ENCODE measurements at regions not wholly inside any gene's neighbourhood (a gene's known extent, or its start where the extent isn't known, plus 50 kb on each side); places are given as distances from the start of the nearest gene placed in this dataset.

- no peak overlapping the region for H3K4me3 Mint-ChIP-seq
- no peak for DNase-seq
- TF ChIP-seq CTCF (IDR thresholded peaks at IDR 0.05) = no peak
- H3K9me3 Mint-ChIP-seq = no peaks in the 10 kb centered on the region
- no peaks in the 10 kb centered on the region for H3K36me3 Mint-ChIP-seq (ENCODE audit: low read depth)
- peaks cover 19% of the 10 kb centered on the region for H3K4me1 Mint-ChIP-seq (ENCODE audit: low read depth)
- peaks cover 3% of the 10 kb centered on the region; the same call in 1 of the 2 replicates for H3K27me3 Mint-ChIP-seq (ENCODE audit: insufficient read depth)
- no peak overlapping the region for H3K27ac Mint-ChIP-seq
Observed at GRCh38 chr12:19597167-19598026, 158.1 kb downstream of the AEBP2 start.

GRCh38 chr12:19605720-19606119, 166.4 kb downstream of the AEBP2 start:
- Mint-ChIP-seq H3K36me3 (ENCODE audit: low read depth) (no peaks in the 10 kb centered on the region), H3K4me3 (no peak overlapping the region), H3K9me3 (no peaks in the 10 kb centered on the region), H3K4me1 (ENCODE audit: low read depth) (no peaks in the 10 kb centered on the region), H3K27me3 (ENCODE audit: insufficient read depth) (peaks cover 2% of the 10 kb centered on the region), H3K27ac (no peak overlapping the region)
- no peak for TF ChIP-seq CTCF (IDR thresholded peaks at IDR 0.05)
- no peak for DNase-seq

- Mint-ChIP-seq H3K4me3 (no peak overlapping the region), H3K36me3 (ENCODE audit: low read depth) (peaks cover 8% of the 10 kb centered on the region; the same call in 1 of the 2 replicates), H3K9me3 (peaks cover 12% of the 10 kb centered on the region), H3K27me3 (ENCODE audit: insufficient read depth) (peaks cover 2% of the 10 kb centered on the region), H3K4me1 (ENCODE audit: low read depth) (no peaks in the 10 kb centered on the region), H3K27ac (no peak overlapping the region)
- TF ChIP-seq CTCF (IDR thresholded peaks at IDR 0.05) = no peak
- DNase-seq = no peak
Observed at GRCh38 chr12:19608039-19608438, 168.7 kb downstream of the AEBP2 start.

GRCh38 chr12:19613051-19613535, 173.8 kb downstream of the AEBP2 start:
- peaks cover 8% of the 10 kb centered on the region; the same call in 1 of the 2 replicates for H3K36me3 Mint-ChIP-seq (ENCODE audit: low read depth)
- H3K27ac Mint-ChIP-seq = no peak overlapping the region
- DNase-seq = no peak
- no peak for TF ChIP-seq CTCF (IDR thresholded peaks at IDR 0.05)
- H3K4me1 Mint-ChIP-seq (ENCODE audit: low read depth) = peaks cover 4% of the 10 kb centered on the region; the same call in 1 of the 2 replicates
- H3K4me3 Mint-ChIP-seq = no peak overlapping the region
- no peaks in the 10 kb centered on the region; the same call in 1 of the 2 replicates for H3K27me3 Mint-ChIP-seq (ENCODE audit: insufficient read depth)
- H3K9me3 Mint-ChIP-seq = peaks cover 12% of the 10 kb centered on the region

- DNase-seq = no peak
- Mint-ChIP-seq H3K36me3 (ENCODE audit: low read depth) (peaks cover 8% of the 10 kb centered on the region; the same call in 1 of the 2 replicates), H3K4me3 (no peak overlapping the region), H3K4me1 (ENCODE audit: low read depth) (peaks cover 4% of the 10 kb centered on the region; the same call in 1 of the 2 replicates), H3K27ac (no peak overlapping the region), H3K9me3 (peaks cover 12% of the 10 kb centered on the region), H3K27me3 (ENCODE audit: insufficient read depth) (no peaks in the 10 kb centered on the region; the same call in 1 of the 2 replicates)
- no peak for TF ChIP-seq CTCF (IDR thresholded peaks at IDR 0.05)
Observed at GRCh38 chr12:19614601-19615383, 175.5 kb downstream of the AEBP2 start.
